ENCODE measurements at regions not wholly inside any gene's neighbourhood (a gene's known extent, or its start where the extent isn't known, plus 50 kb on each side); places are given as distances from the start of the nearest gene placed in this dataset.

- TF ChIP-seq CTCF (IDR thresholded peaks at IDR 0.05; ENCODE audit: insufficient read depth, low read length) = no peak
- no peak for TF ChIP-seq POLR2AphosphoS5 (IDR thresholded peaks at IDR 0.05; ENCODE audit: low read depth)
- no peak for TF ChIP-seq REST (IDR thresholded peaks at IDR 0.05; ENCODE audit: insufficient replicate concordance, low read depth)
Observed at GRCh38 chr9:135381762-135382310, 97.7 kb upstream of the PPP1R26 start.
